ENCODE measurements at regions not wholly inside any gene's neighbourhood (a gene's known extent, or its start where the extent isn't known, plus 50 kb on each side); places are given as distances from the start of the nearest gene placed in this dataset.

DNA sequence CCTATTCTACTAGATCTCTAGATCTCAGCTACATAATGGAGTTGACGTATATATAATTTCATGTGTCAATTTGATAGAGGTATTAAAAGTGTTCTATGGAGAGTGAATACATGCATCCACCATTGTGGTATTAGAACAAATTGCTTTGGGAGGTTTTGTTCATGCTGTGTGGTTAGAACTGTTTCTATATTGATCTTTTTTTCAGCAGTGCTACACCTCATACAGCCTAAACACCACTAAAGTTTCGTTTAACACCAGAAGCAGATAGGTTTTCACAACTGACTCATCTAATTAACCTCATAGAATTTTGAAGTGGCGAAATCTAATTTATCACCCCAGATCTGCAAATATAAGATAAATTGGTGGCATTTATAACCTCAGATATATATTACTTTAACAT, 269.4 kb upstream of the SEMA6A start:
- DNase-seq (ENCODE audit: low spot score): no peak

DNA sequence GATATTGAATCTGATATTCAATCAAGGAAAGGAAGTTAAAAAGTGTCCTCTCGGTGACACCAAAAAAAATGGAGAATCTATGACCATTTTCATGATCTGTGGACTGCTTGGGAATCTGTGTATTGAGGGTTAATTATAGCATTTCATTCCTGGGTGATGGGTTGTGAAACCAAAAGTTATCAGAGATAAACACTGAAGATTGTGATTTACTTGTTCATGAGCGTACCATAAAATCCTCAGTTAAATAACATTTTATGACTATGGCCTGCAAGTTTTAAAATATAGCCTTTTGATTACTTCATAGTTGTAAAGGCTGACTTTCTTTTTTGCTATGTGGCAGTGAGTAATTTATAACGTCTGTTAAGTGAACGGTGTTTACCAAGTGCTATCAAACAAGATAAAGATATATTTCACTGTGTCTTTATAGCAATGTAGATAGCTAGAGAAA, 267.9 kb upstream of the SEMA6A start:
- DNase-seq (ENCODE audit: low spot score): no peak

DNA sequence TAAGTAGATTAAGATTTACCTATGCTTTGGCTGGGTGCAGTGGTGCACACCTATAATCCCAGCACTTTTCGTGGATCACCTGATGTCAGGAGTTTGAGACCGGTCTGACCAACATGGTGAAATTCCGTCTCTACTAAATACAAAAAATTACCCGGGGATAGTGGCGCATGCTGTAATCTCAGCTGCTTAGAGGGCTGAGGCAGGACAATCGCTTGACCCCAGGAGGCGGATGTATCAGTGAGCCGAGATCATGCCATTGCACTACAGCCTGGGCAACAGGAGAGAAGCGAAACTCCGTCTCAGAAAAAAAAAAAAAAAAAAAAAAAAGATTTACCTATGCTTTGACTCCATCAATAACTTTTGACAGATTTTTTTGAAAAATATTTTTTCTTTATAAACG, 267.1 kb upstream of the SEMA6A start:
- DNase-seq (ENCODE audit: low spot score): no peak

- DNase-seq (ENCODE audit: low spot score): no peak
Measured at GRCh38 chr5:116838011-116838536, 263.5 kb upstream of the SEMA6A start.

- DNase-seq (ENCODE audit: low spot score): no peak
Measured at GRCh38 chr5:116834796-116835515, 260.3 kb upstream of the SEMA6A start.

GRCh38 chr5:116830079-116830478, 255.5 kb upstream of the SEMA6A start:
- no peak for DNase-seq (ENCODE audit: low spot score)

- DNase-seq (ENCODE audit: low spot score): no peak
Measured at GRCh38 chr5:116827078-116827477, 252.5 kb upstream of the SEMA6A start.

DNA sequence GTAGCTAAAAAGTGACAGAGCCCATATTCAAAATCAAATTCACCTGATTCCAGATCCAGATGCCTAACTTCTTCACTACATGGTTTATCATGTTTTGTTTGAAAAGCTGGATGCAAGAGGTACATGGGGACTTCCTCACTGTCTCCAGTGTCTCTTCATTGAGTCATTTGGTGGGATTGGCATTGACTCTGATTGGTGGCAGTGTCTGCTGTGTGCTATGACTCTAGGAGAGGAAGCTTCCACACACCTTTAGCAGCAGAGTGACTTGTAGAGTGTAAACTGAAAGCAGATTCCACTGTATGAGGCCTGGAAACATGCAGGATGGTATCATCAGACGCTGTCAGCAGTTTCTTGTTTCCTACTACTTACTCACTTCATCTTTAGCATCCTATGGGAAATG, 250.9 kb upstream of the SEMA6A start:
- no peak for DNase-seq (ENCODE audit: low spot score)

DNA sequence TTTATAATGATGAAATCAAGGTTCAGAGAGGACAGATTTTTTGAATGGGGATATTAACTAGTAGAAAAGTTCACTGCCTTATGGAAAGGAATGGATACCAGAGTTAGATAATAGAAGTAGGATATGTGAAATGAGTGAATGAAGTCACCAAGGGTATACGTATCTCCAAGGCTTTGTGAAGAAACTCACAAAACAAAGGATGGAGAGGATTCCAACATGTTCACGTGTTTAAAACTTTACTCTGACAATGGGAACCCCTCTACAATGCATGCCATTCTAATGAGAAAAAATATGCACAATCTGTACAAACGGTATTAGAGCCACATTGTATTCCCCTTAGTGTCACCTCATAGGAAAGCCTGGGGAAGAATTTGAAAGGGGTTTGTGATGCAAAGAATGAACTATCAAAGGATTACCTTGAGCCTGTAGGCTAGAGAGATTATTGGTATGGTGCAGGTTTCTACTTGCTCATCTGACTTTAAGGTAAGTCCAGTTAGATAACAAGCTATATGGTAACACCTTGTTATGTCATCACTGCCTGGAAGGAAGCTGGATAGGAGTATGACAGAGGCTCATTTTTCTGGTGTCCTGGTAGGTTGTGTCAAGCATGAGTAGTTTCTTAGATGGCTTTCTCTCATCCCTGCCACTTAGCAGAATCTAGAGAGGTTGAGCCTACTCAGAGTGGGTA, 250.3 kb upstream of the SEMA6A start:
- DNase-seq (ENCODE audit: low spot score): no peak

DNA sequence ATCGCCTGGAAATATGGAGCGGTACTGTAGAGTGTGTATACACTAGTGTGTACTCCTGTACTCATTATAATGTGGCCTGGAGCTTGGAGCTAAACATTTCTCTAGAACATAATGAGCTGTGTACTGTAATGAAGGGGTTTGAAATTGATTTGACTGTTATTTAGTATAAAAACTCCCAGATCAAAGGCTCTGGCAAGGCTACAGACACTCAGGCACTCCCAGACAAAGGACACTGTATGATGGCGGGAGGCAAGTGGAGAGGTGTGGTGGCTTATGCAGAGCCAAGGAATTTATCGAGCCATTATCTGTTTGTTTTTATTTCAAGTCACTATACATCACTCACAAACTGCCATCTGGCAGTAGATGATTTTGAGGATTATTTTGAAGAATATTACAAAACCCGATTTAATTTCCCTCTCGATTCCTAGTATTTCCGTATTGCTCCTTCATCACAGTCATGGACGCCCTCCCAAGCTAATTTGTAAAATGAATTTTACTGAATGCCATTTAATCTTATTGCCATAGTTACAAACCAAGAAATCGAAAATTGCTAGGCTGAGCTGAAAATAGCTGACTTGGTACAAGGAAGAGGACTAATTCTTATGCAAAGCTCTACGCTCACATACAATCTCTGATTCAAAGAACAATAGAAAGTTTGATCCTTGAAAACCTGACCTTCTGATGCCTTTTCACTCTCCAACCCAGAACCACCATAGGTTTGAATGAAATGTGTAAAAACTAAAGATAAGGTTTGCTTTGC, 240.2 kb upstream of the SEMA6A start:
- DNase-seq (ENCODE audit: low spot score): no peak

DNA sequence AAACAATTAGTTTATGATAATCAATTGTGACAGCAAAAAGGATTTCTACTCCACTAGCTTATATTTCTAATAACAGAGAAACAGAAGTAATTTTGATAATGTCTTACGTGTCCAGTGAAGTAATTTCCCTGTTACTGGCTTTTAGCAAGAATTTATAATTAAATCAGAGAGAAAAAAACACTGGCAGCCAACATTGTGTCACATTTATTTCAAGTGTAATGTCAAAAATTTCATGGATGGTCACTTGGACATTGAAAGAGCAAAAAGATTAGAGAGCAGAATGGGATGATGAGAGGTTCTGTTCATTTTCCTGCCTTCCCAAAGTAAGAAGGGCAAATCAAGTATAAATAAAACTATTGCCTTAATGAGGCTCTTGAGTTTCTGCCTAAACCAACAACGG, 239.3 kb upstream of the SEMA6A start:
- no peak for DNase-seq (ENCODE audit: low spot score)

DNA sequence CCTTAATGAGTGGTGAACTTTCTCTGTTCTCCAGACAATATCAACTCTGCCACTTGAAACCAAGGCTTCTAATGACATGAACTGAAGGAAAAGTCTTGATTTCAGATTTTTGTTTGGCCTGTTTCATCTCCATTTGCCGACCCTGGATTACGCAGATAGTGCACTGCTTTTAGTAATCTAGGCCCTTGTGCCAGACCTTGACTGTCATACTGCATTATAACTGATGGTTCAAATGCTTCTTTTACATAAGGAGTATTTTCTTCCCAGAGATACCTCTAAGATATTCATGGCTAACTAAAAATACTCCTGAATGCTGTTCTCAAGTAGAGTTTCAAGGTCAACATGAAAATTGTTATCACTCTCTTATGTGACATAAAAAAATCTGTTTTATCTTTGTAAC, 238.7 kb upstream of the SEMA6A start:
- no peak for DNase-seq (ENCODE audit: low spot score)

DNA sequence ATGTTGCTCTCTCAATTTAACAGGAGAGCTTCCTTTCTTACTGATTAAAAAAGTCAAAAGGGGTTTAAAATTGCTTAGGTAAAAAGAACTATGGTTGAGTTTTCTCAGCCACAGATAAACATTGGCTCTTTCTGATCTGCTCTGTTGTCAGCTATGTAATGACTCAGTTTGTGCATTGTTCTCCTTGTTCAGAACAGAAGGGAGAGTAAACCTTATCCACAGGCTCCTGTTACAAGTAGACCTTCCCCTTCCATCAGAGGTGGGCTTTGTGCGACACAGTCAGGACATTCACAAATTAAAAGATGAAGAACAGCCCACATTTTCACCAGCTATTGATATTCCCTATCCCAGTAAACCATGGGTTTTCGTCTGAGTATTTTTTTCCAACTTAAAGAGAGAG, 236.3 kb upstream of the SEMA6A start:
- DNase-seq (ENCODE audit: low spot score): no peak

DNA sequence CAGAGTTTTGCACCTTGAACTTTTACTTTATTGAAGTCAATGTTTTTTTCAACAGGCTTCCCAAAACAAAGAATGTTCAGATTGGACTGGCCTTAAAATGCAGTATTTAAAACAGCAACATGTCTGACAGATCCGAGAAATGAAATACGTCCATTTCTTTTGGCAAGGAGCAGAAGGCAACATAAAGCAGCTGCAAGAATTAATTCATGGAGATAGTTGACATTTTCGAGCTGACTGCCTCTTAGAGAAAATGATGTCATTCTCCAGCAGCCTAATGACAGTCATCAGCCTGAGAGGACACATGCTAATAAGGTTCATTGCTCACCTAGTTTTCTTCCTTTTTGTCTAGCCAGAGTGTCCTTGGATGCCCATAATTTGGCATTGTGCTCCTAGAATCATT, 232.2 kb upstream of the SEMA6A start:
- no peak for DNase-seq (ENCODE audit: low spot score)

DNA sequence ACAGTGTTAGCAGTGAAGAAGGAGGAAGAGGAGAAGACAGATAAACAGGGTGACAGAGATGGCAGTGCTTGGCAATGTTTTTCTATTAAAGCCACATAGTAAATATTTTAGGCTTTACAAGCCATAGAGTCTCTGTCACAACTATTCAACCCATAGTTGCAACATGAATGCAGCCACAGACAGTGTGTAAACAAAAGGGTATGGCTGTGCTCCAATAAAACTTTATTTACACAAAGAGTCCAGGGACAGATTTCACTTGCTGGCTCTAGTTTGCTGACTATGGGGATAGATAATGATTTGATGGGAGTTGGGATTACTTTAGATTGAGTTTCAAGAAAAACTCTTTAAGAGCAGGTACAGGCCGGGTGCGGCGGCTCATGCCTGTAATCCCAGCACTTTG, 224.8 kb upstream of the SEMA6A start:
- DNase-seq (ENCODE audit: low spot score): no peak

DNA sequence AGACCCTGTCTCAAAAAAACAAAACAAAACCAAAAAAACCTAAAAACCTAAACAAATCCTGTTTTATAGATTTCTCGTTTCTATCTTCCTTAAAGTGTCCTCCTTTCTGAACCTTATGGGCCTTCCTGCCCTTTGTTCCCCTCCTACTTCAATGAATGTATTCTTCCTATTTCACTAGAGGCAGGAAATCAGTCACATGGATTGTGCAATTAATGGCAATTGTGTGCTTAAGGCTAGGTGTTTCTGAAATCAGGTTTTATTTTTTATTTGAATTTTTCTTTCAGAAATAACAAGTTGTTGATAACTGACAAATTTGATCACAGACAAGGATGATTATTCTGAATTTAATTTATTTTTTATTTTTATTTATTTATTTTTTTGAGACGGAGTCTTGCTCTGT, 220.6 kb upstream of the SEMA6A start:
- no peak for DNase-seq (ENCODE audit: low spot score)

DNA sequence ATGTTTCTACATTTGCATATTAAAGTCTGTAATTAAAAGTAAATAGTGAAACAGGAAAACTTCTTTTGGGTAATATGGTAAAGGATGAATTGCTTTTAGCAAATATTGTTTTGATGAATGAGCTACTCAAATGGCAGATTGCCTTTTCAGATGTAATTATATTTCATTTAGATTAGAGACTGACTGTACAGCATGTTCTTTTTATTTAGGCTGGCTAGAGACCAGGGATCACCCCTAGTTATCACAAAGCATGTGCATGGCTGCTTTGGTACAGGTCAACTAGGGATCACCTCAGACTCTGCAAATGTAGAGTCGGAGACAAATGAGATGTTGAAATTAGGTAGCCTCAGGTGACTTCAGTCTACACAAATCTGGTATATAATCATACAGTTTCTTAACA, 214.9 kb upstream of the SEMA6A start:
- no peak for DNase-seq (ENCODE audit: low spot score)

- DNase-seq (ENCODE audit: low spot score): no peak
Measured at GRCh38 chr5:116788851-116789403, 214.3 kb upstream of the SEMA6A start.

DNA sequence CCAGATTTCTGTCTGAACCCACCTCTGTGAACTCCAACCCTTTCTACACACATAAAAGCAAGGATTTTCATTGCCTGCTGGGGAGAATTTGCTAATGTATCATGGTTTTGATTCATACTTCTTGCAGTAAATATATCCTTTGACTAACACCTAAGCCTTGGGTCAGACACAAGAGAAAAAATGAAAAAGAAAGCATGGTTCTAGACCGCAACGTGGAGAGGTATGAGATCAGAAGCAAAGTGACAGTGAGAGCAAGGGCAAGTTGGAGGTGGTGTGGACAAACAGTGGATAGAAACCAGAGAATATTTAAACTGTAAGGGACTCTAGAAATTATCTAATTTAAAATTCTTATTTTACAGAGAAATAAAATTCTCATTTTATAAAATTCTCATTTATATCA, 212.9 kb upstream of the SEMA6A start:
- no peak for DNase-seq (ENCODE audit: low spot score)

DNA sequence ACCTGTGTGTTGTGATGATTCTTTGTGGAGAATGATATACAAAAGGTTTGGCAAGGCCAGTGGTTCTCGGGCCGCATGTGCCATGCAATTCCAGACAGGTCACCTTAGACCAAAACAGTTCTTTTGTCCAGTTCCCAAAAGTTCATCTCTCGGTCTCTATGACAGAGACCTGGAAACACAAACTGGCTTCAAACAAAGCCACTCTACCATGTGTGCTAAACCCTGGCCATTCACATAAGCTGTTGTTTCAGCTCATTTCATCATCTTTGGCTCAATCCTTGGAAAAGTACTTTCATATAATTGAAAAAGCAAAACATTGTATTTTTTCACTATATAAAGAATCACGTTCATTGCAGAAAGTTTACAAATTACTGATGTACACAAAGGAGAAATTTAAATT, 210.5 kb upstream of the SEMA6A start:
- no peak for DNase-seq (ENCODE audit: low spot score)

DNA sequence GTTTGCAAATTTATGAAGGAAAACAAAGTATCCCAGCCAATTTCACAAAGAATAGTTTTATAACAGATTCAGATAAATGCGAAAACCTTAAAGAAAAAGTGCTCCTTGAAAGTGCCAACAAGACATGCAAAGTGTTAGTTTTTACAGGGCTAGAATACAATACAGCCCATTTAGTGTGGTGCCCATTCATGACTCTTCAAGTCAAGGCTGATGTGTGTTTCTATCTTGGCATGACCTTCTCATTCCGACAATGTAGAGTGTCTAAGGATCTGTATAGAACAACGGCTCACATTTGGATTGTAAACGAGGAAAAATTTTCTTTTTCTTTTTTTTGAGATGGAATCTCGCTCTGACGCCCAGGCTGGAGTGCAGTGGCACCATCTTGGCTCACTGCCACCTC, 205.2 kb upstream of the SEMA6A start:
- no peak for DNase-seq (ENCODE audit: low spot score)

DNA sequence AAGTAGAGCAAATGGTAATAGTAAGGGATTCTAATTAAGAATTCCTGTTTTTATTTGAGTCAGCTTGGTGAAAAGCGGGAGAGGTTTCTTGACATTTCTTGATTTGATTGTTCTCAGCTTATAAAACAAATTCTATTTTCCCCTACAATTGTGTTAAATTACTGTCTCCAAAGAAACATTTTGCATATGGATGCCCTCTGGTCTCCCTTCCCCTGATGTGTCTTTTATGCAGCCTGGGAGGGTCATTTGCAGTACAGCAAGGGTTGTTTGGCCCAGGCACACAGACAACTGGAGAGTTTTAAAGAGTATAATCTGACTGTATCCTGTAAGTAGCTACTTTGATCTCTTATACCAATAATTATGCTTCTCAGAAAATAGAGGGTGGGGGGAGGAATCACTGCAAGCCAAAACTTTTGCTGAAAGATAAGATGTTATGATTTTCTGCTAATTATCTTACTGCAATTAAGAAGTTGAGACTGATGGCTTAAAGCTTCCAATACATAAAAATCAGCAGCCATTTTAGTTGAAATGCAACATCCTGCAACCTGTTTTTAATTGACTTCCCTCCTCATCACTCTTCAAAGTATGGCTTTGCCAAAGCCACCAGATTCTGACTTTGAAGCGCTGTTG, 204.1 kb upstream of the SEMA6A start:
- DNase-seq (ENCODE audit: low spot score): no peak
